B cell (primary cell): ENCODE measurements at regions not wholly inside any gene's neighbourhood (a gene's known extent, or its start where the extent isn't known, plus 50 kb on each side); places are given as distances from the start of the nearest gene placed in this dataset.

ENCODE experiments used
- ATAC-seq: fragments of 200-7000 bp; cut with Tn5 transposase; one replicate; pipeline ENCODE4 v1.10.0; 2021; ENCODE audit warnings: low read depth, mild to moderate bottlenecking, moderate number of reproducible peaks, moderate library complexity
- CTCF ChIA-PET: fragments of 350-600 bp; sonication (Branson Sonifier 250); formaldehyde crosslinking; loops from one replicate; lab custom pipeline; 2021; ENCODE audit warnings: antibody characterized with exemption, inconsistent platforms; lab: Charles Lee
- POLR2A ChIA-PET: fragments of 350-600 bp; sonication (Branson Sonifier 250); formaldehyde crosslinking; loops from one replicate; lab custom pipeline; 2021; ENCODE audit warnings: antibody characterized with exemption; lab: Charles Lee
- DNase-seq: peaks from one replicate; pipeline ENCODE4 v3.0.0; 2013
- H2AFZ ChIP-seq: 2 replicates; pipeline ENCODE4 v1.6.1; 2012; ENCODE audit warnings: mild to moderate bottlenecking, low read depth, low read length; ENCODE audit not compliant: insufficient read depth, poor library complexity, severe bottlenecking
- H3K27ac ChIP-seq, 2 donors: 1 replicate in 1 of 2; 2 replicates in 1 of 2; pipeline ENCODE4 v1.5.1; 2012 to 2013; ENCODE audit warnings: low read length in 2 of 2, mild to moderate bottlenecking in 2 of 2, moderate library complexity in 1 of 2
- H3K27me3 ChIP-seq, 4 experiments: fragments of 200-600 bp in 1 of 4; sonication (generic) in 1 of 4; replicated peaks in 1 of 4; 1 replicate in 2 of 4; 2 replicates in 2 of 4; pipeline versions ENCODE4 v1.6.1 to v1.7.0; 2013 to 2016; ENCODE audit warnings: low read length in 3 of 4, mild to moderate bottlenecking in 2 of 4, mixed read lengths in 1 of 4, moderate library complexity in 1 of 4; ENCODE audit not compliant: insufficient read depth in 4 of 4, control insufficient read depth in 3 of 4; ENCODE audit errors: control extremely low read depth in 1 of 4
- H3K36me3 ChIP-seq, 2 experiments: replicated peaks in 1 of 2; 1 replicate in 1 of 2; 2 replicates in 1 of 2; pipeline versions ENCODE4 v1.6.1 to v1.7.1; 2013; ENCODE audit warnings: low read length in 1 of 2; ENCODE audit not compliant: insufficient read depth in 2 of 2, control insufficient read depth in 1 of 2; ENCODE audit errors: control extremely low read depth in 1 of 2, extremely low read depth in 1 of 2
- H3K4me1 ChIP-seq, 2 donors: fragments of 200-600 bp in 1 of 2; sonication (generic) in 1 of 2; 1 replicate in 1 of 2; 2 replicates in 1 of 2; pipeline versions ENCODE4 v1.5.1 to v1.6.1; 2013 to 2017; ENCODE audit warnings: low read length in 2 of 2; ENCODE audit not compliant: control insufficient read depth in 2 of 2, insufficient read depth in 2 of 2
- H3K4me2 ChIP-seq: replicated peaks from 2 replicates; pipeline ENCODE3; 2012; ENCODE audit warnings: mild to moderate bottlenecking, low read depth, low read length; ENCODE audit not compliant: poor library complexity, severe bottlenecking
- H3K4me3 ChIP-seq, 5 experiments: fragments of 200-600 bp in 1 of 5; sonication (generic) in 1 of 5; 1 replicate in 3 of 5; 2 replicates in 2 of 5; pipeline versions ENCODE4 v1.5.1 to v1.7.0; 2011 to 2016; ENCODE audit warnings: low read length in 4 of 5, mild to moderate bottlenecking in 4 of 5, low read depth in 2 of 5, control low read depth in 1 of 5, moderate library complexity in 1 of 5; ENCODE audit not compliant: insufficient read depth in 1 of 5; ENCODE audit errors: control extremely low read depth in 1 of 5, extremely low read depth in 1 of 5
- H3K79me2 ChIP-seq: fragments of 200-600 bp; sonication (generic); one replicate; pipeline ENCODE4 v1.6.0; 2016; ENCODE audit warnings: low read length; ENCODE audit not compliant: control insufficient read depth, insufficient read depth
- H3K9ac ChIP-seq: fragments of 200-600 bp; sonication (generic); 2 replicates; pipeline ENCODE4 v1.6.1; 2017; ENCODE audit warnings: mild to moderate bottlenecking, low read length, moderate library complexity
- H3K9me3 ChIP-seq, 3 donors: one replicate each; pipeline versions ENCODE4 v1.6.1 to v1.7.1; 2013; ENCODE audit warnings: low read length in 2 of 3; ENCODE audit not compliant: control insufficient read depth in 2 of 3, insufficient read depth in 1 of 3; ENCODE audit errors: control extremely low read depth in 1 of 3
- H4K20me1 ChIP-seq: 2 replicates; pipeline ENCODE4 v1.6.0; 2012; ENCODE audit warnings: mild to moderate bottlenecking, low read length; ENCODE audit not compliant: insufficient read depth, control insufficient read depth, poor library complexity, severe bottlenecking
- H3K27ac Mint-ChIP-seq: one replicate; pipeline ENCODE4 v1.8.0; 2021; ENCODE audit warnings: mixed read lengths
- H3K27me3 Mint-ChIP-seq: one replicate; pipeline ENCODE4 v1.8.0; 2021; ENCODE audit warnings: mixed read lengths
- H3K4me1 Mint-ChIP-seq: one replicate; pipeline ENCODE4 v1.8.0; 2021; ENCODE audit warnings: mixed read lengths
- H3K4me3 Mint-ChIP-seq: one replicate; pipeline ENCODE4 v1.8.0; 2021; ENCODE audit warnings: mixed read lengths
- H3K9me3 Mint-ChIP-seq: one replicate; pipeline ENCODE4 v1.8.0; 2022; ENCODE audit warnings: mixed read lengths; ENCODE audit not compliant: insufficient read depth
- CTCF ChIP-seq: fragments of 200-600 bp; IDR thresholded peaks from one replicate; pipeline ENCODE4 v1.8.0; 2022; ENCODE audit warnings: antibody characterized with exemption, mild to moderate bottlenecking
- EZH2 ChIP-seq: IDR thresholded peaks from 2 replicates; pipeline ENCODE4 v1.6.1; 2012; ENCODE audit warnings: borderline replicate concordance, low read depth, mild to moderate bottlenecking, moderate library complexity, low read length; ENCODE audit not compliant: insufficient read depth, poor library complexity, severe bottlenecking
- WGBS: methylation state at CpG from one replicate; pipeline ENCODE4 v1.1.5; 2013; ENCODE audit warnings: missing lambda C conversion rate; ENCODE audit not compliant: insufficient coverage; 5-methylcytosine and 5-hydroxymethylcytosine counted together
- intact Hi-C: fragments of 100-400 bp; cut with micrococcal nuclease; formaldehyde crosslinking; loops from one replicate; pipeline ENCODE4 v1.10.0; 2022

GRCh38 chr7:10418985-10419384, 554.7 kb upstream of the PHF14 start:
- Mint-ChIP-seq H3K27me3 (no peaks in the 10 kb centered on the region), H3K9me3 (no peaks in the 10 kb centered on the region), H3K27ac (no peak overlapping the region), H3K4me3 (no peak overlapping the region), H3K4me1 (no peaks in the 10 kb centered on the region)
- Histone ChIP-seq H2AFZ (no peak overlapping the region), H3K27me3 (no peaks in the 10 kb centered on the region), H3K9ac (no peak overlapping the region), H3K4me3 (no peak overlapping the region), H3K4me1 (no peaks in the 10 kb centered on the region), H3K36me3 (no peaks in the 10 kb centered on the region), H3K79me2 (no peaks in the 10 kb centered on the region), H3K27ac (no peak overlapping the region), H3K4me2 (no peak overlapping the region), H4K20me1 (no peaks in the 10 kb centered on the region), H3K9me3 (no peaks in the 10 kb centered on the region)
- no peak for ATAC-seq
- intact Hi-C loops = no loop called here
- CTCF ChIA-PET = no interaction called here
- WGBS = 78% methylated on average over 2 of the region's 2 CpGs
- no peak for DNase-seq
- POLR2A ChIA-PET = no interaction called here
- TF ChIP-seq EZH2 = no peak
- TF ChIP-seq CTCF = no peak

GRCh38 chr7:10429031-10429430, 544.6 kb upstream of the PHF14 start:
- Histone ChIP-seq H3K27ac (no peak overlapping the region), H3K27me3 (no peaks in the 10 kb centered on the region), H3K4me2 (no peak overlapping the region), H3K79me2 (no peaks in the 10 kb centered on the region), H3K4me3 (no peak overlapping the region), H3K9ac (no peak overlapping the region), H3K4me1 (no peaks in the 10 kb centered on the region), H3K9me3 (no peaks in the 10 kb centered on the region), H3K36me3 (no peaks in the 10 kb centered on the region), H4K20me1 (no peaks in the 10 kb centered on the region), H2AFZ (no peak overlapping the region)
- POLR2A ChIA-PET = no interaction called here
- Mint-ChIP-seq H3K4me1 (no peaks in the 10 kb centered on the region), H3K27me3 (no peaks in the 10 kb centered on the region), H3K9me3 (no peaks in the 10 kb centered on the region), H3K27ac (no peak overlapping the region), H3K4me3 (no peak overlapping the region)
- ATAC-seq (no peak), DNase-seq (no peak)
- CTCF ChIA-PET = no interaction called here
- intact Hi-C loops = no loop called here
- TF ChIP-seq CTCF (no peak), EZH2 (no peak)
- WGBS = no CpG with 5 or more reads among the region's 2 CpGs
